GM12874 (cell line): ENCODE measurements at regions not wholly inside any gene's neighbourhood (a gene's known extent, or its start where the extent isn't known, plus 50 kb on each side); places are given as distances from the start of the nearest gene placed in this dataset.

Experiments
- CTCF ChIP-seq: IDR thresholded peaks from 2 replicates; pipeline ENCODE4 v1.5.1; 2011; ENCODE audit warnings: low read depth, mild to moderate bottlenecking, control low read depth, low read length, moderate library complexity; ENCODE audit not compliant: insufficient read depth

- TF ChIP-seq CTCF = no peak
Observed at GRCh38 chrX:9222299-9222698, 188.4 kb upstream of the FAM9B start.

GRCh38 chrX:9227276-9227675 lies 193.3 kb upstream of the FAM9B start:
- TF ChIP-seq CTCF = no peak

GRCh38 chrX:9231491-9231890 lies 197.6 kb upstream of the FAM9B start:
- no peak for TF ChIP-seq CTCF

GRCh38 chrX:9233141-9233540 lies 199.2 kb upstream of the FAM9B start:
- TF ChIP-seq CTCF = no peak

GRCh38 chrX:9234315-9234714 lies 200.4 kb upstream of the FAM9B start:
- TF ChIP-seq CTCF = no peak

- no peak for TF ChIP-seq CTCF
Observed at GRCh38 chrX:9235722-9236121, 201.8 kb upstream of the FAM9B start.

GRCh38 chrX:9240956-9241355 lies 207.0 kb upstream of the FAM9B start:
- TF ChIP-seq CTCF = no peak

- no peak for TF ChIP-seq CTCF
Observed at GRCh38 chrX:9241427-9241826, 207.5 kb upstream of the FAM9B start.
